ENCODE measurements at regions not wholly inside any gene's neighbourhood (a gene's known extent, or its start where the extent isn't known, plus 50 kb on each side); places are given as distances from the start of the nearest gene placed in this dataset.
"Not testable (repeated sequence)": the region's sequence is repeated elsewhere in the genome, so short reads cannot be mapped to it uniquely, and the experiment has no call there.

DNA sequence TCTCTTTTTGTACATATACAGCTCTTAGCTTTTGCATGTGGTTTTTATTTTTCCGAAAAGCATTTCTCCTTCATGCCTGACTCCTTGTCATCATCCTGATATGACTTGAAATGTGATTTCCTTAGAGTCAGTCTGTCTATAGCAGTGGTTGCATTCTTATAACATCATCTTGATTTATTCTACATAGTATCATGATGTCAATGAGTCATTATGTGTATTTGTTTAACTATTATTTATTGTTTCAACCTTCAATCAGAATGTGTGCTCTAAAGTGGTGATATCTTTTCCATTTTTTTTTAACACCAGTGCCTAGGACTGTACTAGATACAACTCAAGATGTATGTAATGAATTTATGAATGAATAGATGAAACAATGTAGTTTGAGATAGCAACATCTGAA lies 354.9 kb upstream of the CDH8 start:
- DNase-seq = no peak

DNA sequence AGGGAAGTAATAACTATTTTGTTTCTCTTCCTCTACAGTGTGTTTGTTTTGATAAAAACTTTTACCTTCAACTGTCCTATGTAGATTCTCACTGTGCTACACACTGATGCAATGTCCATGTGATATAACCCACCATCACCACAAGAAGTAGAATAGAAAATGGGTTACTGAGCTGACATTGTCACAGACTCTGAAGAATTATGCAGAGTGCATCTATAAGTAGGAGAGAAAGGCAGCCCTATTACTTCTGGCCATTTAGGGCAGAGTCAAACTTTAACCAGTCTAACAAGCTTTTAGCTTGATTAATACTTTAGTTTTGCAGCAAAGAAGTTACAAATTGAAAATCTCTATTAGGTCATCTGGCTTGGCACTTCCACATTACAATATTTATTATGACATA lies 354.0 kb upstream of the CDH8 start:
- no peak for DNase-seq

DNA sequence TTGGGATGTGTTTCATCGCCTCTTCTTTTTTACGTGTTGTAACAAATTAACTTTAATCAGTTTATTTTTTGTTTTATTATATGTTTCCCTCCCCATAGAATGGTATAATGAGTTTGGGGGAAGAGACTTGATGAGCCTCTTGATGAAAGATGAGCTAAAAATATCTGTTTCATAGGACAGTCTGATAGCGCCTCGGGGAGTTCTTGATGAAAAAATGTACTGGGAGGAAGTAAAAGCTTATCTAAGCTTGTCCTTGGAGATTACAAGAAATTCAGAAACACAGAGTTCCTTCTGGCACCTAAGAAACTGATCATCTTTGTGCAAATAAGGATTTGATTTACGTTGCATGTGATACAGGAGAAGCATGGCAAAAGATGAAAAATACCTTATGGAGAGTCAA lies 350.2 kb upstream of the CDH8 start:
- DNase-seq = no peak

DNA sequence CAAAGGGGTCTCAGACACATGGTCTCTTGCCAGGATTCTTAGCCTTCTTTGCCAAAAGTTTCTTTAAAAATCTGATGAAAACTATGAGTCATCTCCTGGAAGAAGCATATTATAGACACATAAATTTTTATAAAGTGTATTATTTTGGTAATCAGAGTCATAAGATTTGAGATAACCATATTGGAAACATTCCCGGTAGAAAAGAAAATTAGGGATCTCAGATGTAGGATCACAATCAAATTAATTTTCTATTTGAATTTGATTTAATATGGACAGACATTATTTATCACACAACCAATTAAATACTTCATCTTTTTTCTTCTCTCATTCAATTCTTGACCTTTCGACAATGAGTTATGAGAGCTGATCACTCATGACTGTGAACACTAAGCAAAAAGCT lies 347.7 kb upstream of the CDH8 start:
- no peak for DNase-seq

DNA sequence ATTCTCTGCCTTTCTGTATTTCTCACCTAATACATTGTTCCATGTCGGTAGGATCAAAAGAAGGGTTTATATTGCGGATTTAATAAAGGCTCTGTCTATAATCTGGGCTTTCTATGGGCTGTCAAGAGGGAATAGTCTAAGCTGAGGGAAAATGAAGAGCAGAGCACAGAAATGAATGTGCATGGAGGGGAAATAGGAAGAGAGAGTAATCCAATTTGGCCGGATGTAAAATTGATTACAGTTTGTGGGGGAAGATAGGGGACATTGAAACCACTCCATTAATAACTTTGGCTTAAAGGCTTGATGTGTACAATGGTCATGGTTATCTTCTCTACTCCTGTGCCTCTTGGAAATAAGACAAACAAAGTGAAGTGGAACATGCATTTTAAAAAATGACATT lies 334.2 kb upstream of the CDH8 start:
- DNase-seq = no peak

DNA sequence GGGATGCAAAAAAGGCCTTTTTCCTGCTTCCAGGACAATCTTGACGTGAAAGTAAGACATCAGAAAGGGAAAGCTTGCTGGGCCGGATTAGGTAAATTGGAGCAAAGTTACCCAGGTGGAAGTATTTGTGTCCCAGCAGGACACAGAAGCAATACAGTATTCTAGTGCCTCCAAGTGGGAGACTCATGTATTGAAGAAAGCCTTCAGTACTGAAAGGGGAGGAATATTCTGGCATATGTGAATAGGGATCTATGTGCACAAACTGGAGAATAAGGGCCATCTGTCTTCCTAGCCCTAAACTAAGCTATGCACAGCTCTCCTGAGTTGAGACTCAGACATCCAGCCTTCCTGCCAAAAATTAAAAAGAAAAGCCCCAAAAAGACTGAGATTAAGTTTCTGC lies 327.3 kb upstream of the CDH8 start:
- DNase-seq = no peak

DNA sequence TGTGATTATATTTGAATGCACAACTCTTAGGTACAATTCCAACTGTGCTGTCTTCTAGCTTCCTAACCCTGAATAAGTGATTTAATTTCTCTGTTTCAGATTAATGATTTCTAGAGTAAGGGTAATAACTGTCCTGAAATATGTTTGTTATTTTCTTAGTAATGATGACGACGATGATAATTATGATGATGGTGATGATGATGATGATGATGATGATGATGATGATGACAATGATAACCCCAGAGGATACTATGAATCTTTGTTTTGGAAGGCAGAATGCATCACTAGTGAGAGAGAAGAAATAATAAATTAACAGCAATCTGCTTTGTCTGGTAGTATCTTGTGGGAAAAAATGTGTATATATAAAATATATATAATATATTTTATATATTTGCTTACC lies 317.1 kb upstream of the CDH8 start:
- DNase-seq = no peak

DNA sequence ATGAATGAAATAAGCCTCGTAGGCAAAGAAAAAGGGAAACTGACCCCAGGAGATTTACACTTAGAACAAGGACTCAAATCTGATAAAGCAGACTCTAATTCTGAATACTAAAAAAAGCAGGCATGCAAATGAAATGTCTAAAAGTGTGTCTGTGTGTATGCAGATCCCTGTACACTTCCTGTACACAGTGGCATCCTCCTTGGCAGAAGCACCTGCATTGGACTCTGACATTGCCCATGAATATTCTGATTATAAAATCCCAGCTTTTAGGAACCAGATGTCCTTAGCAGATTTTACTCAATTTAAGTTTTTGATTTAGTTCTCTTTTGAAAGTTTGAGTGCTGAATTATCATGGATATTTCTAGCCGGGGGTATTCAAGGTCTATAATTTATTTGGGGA lies 306.0 kb upstream of the CDH8 start:
- no peak for DNase-seq

DNA sequence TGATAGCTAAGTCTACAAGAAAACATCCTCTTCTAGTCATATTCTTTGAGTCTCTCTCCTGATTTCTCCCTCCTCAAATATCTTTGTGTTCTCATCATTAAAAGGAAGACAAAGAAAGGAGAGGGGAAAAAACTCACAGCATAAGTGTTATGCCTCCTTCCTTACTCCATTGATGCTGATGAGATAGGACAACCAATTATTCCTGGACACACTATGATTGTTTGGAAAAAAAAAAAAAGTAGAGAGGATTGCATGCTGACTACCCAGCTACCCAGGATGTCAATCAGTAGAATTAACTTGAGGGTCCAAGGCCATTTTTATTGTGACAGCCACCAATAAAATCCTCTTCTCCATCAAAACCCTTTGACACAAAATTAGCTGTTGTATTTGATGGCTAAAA lies 299.1 kb upstream of the CDH8 start:
- no peak for DNase-seq

DNA sequence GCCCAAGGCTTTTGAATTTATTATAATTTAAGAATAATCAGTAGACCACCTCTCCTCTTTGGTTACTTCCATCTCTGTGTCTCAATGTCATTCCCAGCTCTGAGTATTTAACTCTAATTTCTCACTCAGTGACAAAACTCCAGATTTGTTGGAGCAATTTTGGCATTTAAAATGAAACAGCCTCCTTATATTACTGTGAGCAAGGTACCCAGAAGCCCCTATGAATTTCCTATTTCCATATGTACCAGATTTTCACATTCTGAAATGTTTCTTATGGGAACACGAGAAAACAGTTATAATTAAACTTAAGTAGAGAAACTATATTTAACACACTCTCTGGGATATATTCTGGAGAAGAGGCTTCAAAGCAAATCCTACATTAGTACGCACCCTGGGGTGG lies 285.4 kb upstream of the CDH8 start:
- no peak for DNase-seq

DNA sequence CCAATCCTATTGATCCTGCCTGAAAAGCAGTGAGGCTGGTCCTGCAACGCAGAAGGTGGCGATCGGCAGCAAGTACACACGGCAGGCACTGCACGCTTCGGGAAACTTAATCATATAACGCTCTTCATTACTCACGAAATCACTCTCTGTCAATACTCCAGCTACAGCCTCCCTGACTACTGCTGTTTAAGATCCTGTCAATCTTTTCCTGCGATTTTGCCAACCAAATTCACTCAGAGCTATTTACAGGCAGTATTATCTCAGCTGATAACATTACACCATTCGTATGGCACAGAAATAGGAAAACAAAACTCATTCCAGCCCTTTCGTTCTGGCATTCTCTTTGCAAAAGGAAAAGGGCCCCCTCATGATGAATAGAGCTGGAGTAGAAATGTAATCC lies 262.4 kb upstream of the CDH8 start:
- no peak for DNase-seq

DNA sequence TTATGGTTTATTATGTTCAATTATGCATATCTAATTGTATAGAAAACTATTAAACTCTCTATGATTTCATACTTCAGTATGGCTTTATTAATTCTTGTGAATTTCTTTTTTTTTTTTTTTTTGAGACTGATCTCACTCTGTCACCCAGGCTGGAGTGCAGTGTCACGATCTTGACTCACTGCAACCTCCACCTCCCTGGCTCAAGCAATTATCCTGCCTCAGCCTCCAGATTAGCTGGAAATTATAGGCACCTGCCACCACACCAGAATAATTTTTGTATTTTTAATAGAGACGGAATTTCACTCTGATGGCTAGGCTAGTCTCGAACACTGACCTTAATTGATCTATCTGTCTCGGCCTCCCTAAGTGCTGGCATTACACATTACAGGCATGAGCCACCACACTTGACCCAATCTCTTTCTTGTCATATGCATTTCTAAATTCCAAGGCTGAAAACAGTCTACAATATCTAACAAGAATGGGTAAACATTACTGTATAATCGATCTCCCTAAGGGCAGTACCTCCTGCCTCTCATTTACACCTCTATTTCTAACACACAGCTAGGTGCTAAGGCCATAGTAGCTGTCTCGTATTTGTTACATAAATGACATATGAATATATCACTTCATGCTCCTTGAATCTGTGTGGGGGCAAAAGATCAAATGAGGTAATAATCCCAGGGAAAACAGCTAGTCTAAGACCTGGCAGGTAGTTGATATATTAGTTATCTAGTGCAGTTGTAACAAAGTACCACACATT lies 258.2 kb upstream of the CDH8 start:
- no peak for DNase-seq

DNA sequence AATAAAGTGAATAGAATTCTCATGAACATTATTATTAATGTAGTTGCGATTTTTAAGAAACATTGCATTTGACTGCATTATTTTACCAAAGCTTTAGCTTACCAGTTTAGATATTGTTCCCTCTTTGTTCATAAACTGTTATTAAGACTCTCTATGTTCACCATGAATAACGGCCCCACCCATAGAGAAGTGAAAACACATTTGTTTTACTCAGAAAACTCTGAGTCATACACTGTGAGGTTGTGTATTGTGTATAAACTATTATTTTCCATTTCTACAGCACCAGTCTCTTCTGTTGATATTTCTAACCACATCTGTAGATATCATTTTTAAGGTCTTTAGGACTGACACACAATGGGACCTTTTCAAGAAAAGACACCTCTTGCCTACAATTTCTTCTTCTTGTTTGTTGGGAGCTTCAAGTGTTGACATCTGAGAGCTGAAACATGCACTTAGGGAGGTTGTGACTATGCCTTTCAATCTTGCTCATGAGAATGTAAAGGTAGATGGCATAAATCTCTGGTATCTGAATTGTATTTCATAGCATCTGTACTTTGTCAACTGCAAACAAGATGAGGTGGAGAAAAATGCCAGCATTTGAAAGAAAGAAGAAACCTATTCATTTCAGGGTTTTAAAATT lies 252.9 kb upstream of the CDH8 start:
- DNase-seq = no peak

DNA sequence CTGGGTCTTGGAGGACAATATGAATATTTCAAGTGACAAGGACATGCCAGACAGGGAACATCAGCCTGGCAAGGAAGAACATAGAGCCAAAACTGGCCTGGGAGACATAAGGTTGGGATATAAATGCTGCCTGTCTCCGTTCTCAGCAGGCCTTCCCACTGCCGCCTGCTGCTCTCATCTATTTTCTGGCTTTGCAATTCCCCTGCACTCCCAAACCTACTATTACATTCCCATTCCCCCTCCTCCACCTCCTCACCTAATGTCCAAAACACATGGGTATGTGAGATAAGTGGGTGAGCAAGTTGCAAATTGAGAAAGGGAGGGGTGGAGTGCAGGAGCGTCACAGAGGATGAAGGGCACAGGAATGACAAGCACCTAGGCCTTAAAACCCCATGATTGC lies 244.3 kb upstream of the CDH8 start:
- DNase-seq = no peak

DNA sequence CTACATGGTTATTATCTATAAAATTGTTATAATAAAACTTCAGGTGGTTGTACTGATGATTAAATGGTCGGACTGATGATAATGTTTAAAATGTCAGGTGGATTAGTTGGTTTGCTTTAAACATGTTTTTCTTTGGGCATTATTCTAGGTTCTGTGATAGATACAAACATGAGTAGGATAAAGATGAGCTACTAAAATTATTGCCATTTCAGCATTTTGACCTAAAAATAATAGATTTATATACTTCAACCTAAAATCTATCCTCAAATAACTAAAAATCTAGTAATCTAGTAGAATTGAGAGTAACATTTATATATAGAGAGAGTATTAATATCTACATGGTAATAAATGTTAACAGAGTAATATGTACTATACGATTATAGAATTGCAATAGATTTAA lies 241.7 kb upstream of the CDH8 start:
- DNase-seq = no peak

DNA sequence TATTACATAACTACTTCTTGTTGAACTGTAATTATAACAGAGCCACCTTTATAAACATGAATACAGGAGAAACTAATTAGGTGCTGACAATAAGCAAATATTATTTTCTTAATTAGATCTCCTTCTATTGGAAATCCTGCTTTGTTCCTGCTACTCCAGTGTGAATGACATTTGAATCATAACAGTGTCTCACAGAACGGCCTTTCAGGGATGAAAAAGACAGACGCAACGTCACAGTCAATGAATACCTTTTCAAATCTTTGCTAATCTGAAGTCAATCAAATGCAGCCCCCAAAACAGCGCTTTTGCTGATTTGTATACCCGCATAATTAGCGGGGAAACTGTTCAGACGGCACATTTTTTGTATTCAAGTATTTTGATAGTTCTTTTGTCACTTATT lies 240.4 kb upstream of the CDH8 start:
- DNase-seq = no peak

DNA sequence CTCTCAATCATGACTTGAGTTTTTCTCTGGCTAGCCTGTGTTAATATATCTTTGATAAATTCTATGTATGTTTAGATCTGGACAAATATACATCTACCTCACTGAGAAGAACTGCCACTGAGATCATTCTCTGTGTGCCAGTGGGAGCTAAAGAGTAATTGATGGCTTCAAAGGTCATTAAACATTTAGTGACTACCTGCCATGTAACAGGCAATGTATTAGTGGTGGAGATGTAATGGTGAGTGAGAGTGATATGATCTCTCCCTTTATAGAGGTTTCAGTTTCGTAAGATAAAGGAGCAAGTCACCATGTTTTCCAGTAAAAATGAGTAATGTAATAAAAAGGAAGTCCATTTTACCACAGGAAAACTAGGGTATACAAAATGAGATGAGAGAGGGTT lies 235.8 kb upstream of the CDH8 start:
- DNase-seq = no peak

DNA sequence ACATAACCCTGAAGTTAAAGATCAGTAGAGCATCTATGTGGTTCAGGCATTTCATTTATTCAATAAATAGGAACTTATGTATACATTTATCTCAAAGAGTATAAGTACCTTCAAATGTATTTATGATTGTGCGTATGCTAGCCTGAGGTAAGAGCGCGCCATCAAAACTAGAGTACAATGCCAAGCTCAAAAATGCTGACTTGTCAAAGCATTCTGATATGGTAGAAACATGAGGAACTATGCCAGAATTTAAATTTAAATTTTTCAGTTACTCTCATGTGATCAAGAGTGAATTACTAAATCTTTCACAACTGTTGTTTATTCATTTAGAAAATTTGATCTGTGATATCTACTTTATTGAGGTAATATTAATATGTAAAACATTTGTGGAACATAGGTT lies 225.5 kb upstream of the CDH8 start:
- DNase-seq = no peak

DNA sequence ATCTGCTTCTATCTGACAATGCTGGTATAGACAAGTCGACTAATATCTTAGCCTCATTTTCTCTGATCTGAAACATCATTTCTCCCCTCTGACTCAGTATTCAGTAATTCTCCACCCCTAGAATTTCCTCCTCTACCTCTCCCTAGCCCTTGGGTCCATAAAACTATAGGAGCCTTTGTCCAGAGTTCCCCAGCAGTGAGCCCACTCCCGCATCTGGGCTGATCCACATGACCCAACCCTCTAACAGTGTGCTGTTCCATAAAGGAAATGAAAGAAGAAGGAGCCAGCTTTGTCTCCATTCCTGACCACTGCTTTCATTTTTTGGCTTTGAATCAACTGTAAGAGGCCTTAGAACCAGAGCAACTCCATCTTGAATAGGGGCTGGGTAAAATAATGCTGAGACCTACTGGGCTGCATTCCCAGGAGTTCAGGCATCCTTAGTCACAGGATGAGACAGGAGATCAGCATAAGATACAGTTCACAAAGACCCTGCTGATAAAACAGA lies 222.7 kb upstream of the CDH8 start:
- DNase-seq = not testable (repeated sequence)

DNA sequence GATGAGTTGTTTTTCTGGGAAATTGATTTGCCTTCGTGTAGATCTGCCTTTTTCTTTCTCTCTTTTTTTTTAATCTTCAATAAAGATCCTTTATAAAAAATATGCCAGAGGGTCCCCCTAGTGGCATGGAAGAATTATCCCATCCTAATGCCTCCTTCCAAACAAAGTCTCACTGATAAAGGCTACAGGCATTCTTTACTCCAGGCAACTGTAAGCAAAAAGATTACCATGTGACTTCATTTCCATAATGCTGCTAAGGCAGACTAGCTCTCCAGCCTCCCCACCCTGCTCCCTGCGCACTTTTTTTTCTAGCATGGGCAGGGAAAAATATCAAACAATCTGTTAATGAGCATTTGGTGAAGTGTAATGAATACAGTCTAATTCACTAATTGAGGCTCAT lies 220.2 kb upstream of the CDH8 start:
- DNase-seq = no peak

DNA sequence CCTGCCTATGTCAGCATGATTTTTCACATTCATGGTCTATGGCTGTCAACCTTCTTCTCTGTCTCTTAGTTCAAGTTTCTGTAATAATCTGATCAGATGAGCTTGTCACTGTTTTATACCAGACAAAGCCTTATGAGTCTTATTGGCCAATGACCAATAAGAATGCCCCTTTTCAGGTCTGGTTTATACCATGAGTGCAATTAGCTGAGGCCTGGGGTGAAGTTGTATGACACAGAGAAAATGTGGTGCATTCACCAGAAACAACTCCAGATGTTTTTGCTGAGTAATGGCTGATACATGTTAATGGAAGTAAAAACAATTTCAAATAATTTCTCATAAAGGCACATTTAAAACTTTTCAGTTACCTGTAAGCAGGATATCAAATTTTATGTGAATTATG lies 218.6 kb upstream of the CDH8 start:
- DNase-seq = no peak

DNA sequence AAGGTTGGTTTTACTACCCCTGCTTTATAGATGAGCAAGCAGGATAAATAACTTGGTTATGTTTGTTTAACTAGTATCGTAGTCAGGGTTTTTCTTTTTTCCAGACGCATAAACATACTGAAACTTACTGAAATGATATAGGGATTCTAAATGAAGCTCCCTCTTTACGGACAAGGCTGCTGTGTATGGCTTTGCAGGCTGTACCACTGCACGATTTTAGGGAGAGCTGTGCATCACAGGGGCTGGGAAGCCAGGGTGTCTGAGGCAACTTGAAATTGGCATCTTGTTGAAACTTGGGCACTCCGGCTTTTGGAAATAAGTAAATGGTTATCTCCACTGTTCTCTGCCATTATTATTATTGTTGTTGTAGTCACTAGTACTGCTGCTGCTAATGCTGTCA lies 218.1 kb upstream of the CDH8 start:
- DNase-seq = no peak

DNA sequence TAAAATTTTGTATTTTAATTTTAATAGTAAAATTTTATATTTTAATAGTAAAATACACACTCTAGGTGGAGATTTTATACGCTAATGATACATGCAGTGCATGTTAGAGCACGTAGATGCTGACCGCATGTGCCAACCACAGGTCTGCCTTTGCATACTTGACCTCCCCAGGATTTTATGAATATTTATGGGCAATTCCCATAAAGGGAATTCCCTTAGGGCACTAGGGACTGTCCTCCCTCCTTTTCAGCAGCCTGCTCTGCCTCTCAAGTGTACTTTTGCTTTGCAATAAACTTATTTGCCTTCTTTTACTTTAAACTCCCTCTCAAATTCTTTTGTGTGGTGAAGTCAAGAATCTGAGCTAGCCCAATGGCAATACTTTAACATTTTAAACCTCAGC lies 217.7 kb upstream of the CDH8 start:
- no peak for DNase-seq

DNA sequence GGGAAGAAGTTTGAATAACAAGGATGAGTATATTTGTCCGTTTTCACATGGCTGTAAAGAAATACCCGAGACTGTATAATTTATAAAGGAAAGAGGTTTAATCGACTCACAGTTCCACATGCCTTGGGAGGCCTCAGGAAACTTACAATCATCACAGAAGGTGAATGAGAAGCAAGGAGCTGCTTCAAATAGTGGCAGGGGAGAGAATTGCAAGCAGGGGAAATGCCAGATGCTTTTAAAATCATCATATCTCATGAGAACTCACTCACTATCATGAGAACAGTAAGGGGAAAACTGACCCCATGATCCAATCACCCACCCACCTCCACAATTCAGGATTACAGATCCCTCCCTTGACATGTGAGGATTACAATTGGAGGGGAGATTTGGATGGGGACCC lies 212.8 kb upstream of the CDH8 start:
- DNase-seq = no peak

DNA sequence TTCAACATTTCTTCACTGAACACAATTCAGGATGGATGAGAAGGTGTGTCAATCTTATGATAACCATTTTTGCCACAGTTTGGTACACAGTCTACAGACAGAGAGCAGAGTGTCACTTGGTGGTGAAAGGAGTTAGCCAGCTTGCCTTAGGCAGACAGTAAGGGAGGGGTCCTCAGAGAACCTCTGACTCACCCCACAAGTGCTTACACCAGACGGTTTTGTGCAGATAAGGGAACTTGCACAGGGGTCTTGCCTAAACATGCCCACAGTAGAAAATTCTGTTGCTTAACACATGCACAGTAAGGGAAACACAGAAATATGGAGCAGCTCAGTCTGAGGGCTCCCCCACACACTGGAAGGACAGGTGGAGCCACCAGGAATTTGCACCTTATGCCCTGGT lies 204.5 kb upstream of the CDH8 start:
- DNase-seq = no peak

Measured in NCI-H510A treated with DMSO at 0.1 percent for 48 hours (cell line).